Upper lobe of right lung (tissue), 1 donor: ENCODE measurements at regions not wholly inside any gene's neighbourhood (a gene's known extent, or its start where the extent isn't known, plus 50 kb on each side); places are given as distances from the start of the nearest gene placed in this dataset.

Experiments
- ATAC-seq: fragments of 200-7000 bp; cut with Tn5 transposase; one replicate; pipeline ENCODE4 v1.9.1; 2020; ENCODE audit warnings: mild to moderate bottlenecking, moderate library complexity
- DNase-seq: peaks from one replicate; pipeline ENCODE4 v3.0.0-alpha.2; 2020
- H3K27ac ChIP-seq: fragments of 200-600 bp; one replicate; pipeline ENCODE4 v1.8.0; 2022
- H3K27me3 ChIP-seq: fragments of 200-600 bp; one replicate; pipeline ENCODE4 v1.8.0; 2022; ENCODE audit warnings: mild to moderate bottlenecking
- H3K36me3 ChIP-seq: fragments of 200-600 bp; one replicate; pipeline ENCODE4 v1.8.0; 2022
- H3K4me1 ChIP-seq: fragments of 200-600 bp; one replicate; pipeline ENCODE4 v1.8.0; 2022
- H3K4me3 ChIP-seq: fragments of 200-600 bp; one replicate; pipeline ENCODE4 v1.8.0; 2022; ENCODE audit warnings: mild to moderate bottlenecking
- H3K9me3 ChIP-seq: fragments of 200-600 bp; one replicate; pipeline ENCODE4 v1.8.0; 2022
- CTCF ChIP-seq: fragments of 200-600 bp; IDR thresholded peaks from one replicate; pipeline ENCODE4 v1.8.0; 2022; ENCODE audit warnings: antibody characterized with exemption
- intact Hi-C: fragments of 100-400 bp; cut with DNase I; formaldehyde crosslinking; loops from one replicate; pipeline ENCODE4 v1.11.0; 2022
- donor health status: DM: no; HTN: yes; CAD: no; lungs with severe emphysema.

GRCh38 chr17:71649941-71650350 is 470.9 kb upstream of the SOX9 start:
- H3K27me3 ChIP-seq = no peaks in the 10 kb centered on the region
- H3K9me3 ChIP-seq = no peaks in the 10 kb centered on the region
- intact Hi-C loops = no loop called here
- ATAC-seq = no peak
- H3K36me3 ChIP-seq = no peaks in the 10 kb centered on the region
- no peak overlapping the region for H3K27ac ChIP-seq
- no peaks in the 10 kb centered on the region for H3K4me1 ChIP-seq
- TF ChIP-seq CTCF = no peak
- no peak overlapping the region for H3K4me3 ChIP-seq
- no peak for DNase-seq

GRCh38 chr17:71655542-71655941 is 465.3 kb upstream of the SOX9 start:
- intact Hi-C loops = no loop called here
- DNase-seq (no peak), ATAC-seq (no peak)
- H3K27ac ChIP-seq = no peak overlapping the region
- no peak for TF ChIP-seq CTCF
- no peaks in the 10 kb centered on the region for H3K9me3 ChIP-seq
- no peak overlapping the region for H3K4me3 ChIP-seq
- H3K36me3 ChIP-seq = no peaks in the 10 kb centered on the region
- no peaks in the 10 kb centered on the region for H3K27me3 ChIP-seq
- no peaks in the 10 kb centered on the region for H3K4me1 ChIP-seq

- DNase-seq (no peak), ATAC-seq (no peak)
- Histone ChIP-seq H3K27me3 (no peaks in the 10 kb centered on the region), H3K9me3 (no peaks in the 10 kb centered on the region), H3K4me1 (no peaks in the 10 kb centered on the region), H3K4me3 (no peak overlapping the region), H3K36me3 (no peaks in the 10 kb centered on the region), H3K27ac (no peak overlapping the region)
- intact Hi-C loops = no loop called here
- no peak for TF ChIP-seq CTCF
Measured at GRCh38 chr17:71656964-71657858, 463.6 kb upstream of the SOX9 start.

- no peaks in the 10 kb centered on the region for H3K9me3 ChIP-seq
- no peak for ATAC-seq
- H3K36me3 ChIP-seq = no peaks in the 10 kb centered on the region
- H3K4me1 ChIP-seq = no peaks in the 10 kb centered on the region
- H3K4me3 ChIP-seq = no peak overlapping the region
- intact Hi-C loops = no loop called here
- no peak for DNase-seq
- H3K27me3 ChIP-seq = no peaks in the 10 kb centered on the region
- no peak overlapping the region for H3K27ac ChIP-seq
- TF ChIP-seq CTCF = no peak
Measured at GRCh38 chr17:71658996-71659395, 461.8 kb upstream of the SOX9 start.

- Histone ChIP-seq H3K9me3 (no peaks in the 10 kb centered on the region), H3K27ac (no peak overlapping the region), H3K4me1 (no peaks in the 10 kb centered on the region), H3K36me3 (no peaks in the 10 kb centered on the region), H3K4me3 (no peak overlapping the region), H3K27me3 (no peaks in the 10 kb centered on the region)
- intact Hi-C loops = no loop called here
- no peak for DNase-seq
- ATAC-seq = no peak
- no peak for TF ChIP-seq CTCF
Measured at GRCh38 chr17:71664861-71665260, 456.0 kb upstream of the SOX9 start.
